ENCODE measurements at regions not wholly inside any gene's neighbourhood (a gene's known extent, or its start where the extent isn't known, plus 50 kb on each side); places are given as distances from the start of the nearest gene placed in this dataset.
"Not testable (repeated sequence)": the region's sequence is repeated elsewhere in the genome, so short reads cannot be mapped to it uniquely, and the experiment has no call there.

GRCh38 chr12:131487388-131488124 is 223.3 kb upstream of the SFSWAP start:
- no peak for DNase-seq (ENCODE audit: low spot score)

GRCh38 chr12:131489718-131490117 is 221.2 kb upstream of the SFSWAP start:
- DNase-seq (ENCODE audit: low spot score): no peak

- DNase-seq (ENCODE audit: low spot score): no peak
Observed at GRCh38 chr12:131491155-131491554, 219.7 kb upstream of the SFSWAP start.

GRCh38 chr12:131491916-131492490 is 218.9 kb upstream of the SFSWAP start:
- no peak for DNase-seq (ENCODE audit: low spot score)

GRCh38 chr12:131493068-131493826 is 217.6 kb upstream of the SFSWAP start:
- DNase-seq (ENCODE audit: low spot score): no peak

- DNase-seq (ENCODE audit: low spot score): no peak
Observed at GRCh38 chr12:131494216-131494615, 216.7 kb upstream of the SFSWAP start.

GRCh38 chr12:131494741-131495524 is 216.0 kb upstream of the SFSWAP start:
- no peak for DNase-seq (ENCODE audit: low spot score)

- DNase-seq (ENCODE audit: low spot score): no peak
Observed at GRCh38 chr12:131497966-131498365, 212.9 kb upstream of the SFSWAP start.

- DNase-seq (ENCODE audit: low spot score): no peak
Observed at GRCh38 chr12:131499160-131499863, 211.6 kb upstream of the SFSWAP start.

GRCh38 chr12:131499864-131500190 is 211.1 kb upstream of the SFSWAP start:
- DNase-seq (ENCODE audit: low spot score): no peak

- no peak for DNase-seq (ENCODE audit: low spot score)
Observed at GRCh38 chr12:131500564-131500963, 210.3 kb upstream of the SFSWAP start.

- no peak for DNase-seq (ENCODE audit: low spot score)
Observed at GRCh38 chr12:131505561-131505960, 205.3 kb upstream of the SFSWAP start.

- DNase-seq (ENCODE audit: low spot score): no peak
Observed at GRCh38 chr12:131506426-131506825, 204.5 kb upstream of the SFSWAP start.

GRCh38 chr12:131507094-131507493 is 203.8 kb upstream of the SFSWAP start:
- no peak for DNase-seq (ENCODE audit: low spot score)

GRCh38 chr12:131507881-131508280 is 203.0 kb upstream of the SFSWAP start:
- no peak for DNase-seq (ENCODE audit: low spot score)

- DNase-seq (ENCODE audit: low spot score): no peak
Observed at GRCh38 chr12:131509701-131510100, 201.2 kb upstream of the SFSWAP start.

- DNase-seq (ENCODE audit: low spot score): no peak
Observed at GRCh38 chr12:131510431-131510830, 200.5 kb upstream of the SFSWAP start.

GRCh38 chr12:131511391-131511802 is 199.5 kb upstream of the SFSWAP start:
- peak; percentile 74 for DNase-seq (ENCODE audit: low spot score)

GRCh38 chr12:131511803-131512561 is 198.9 kb upstream of the SFSWAP start:
- DNase-seq (ENCODE audit: low spot score): no peak

- DNase-seq (ENCODE audit: low spot score): no peak
Observed at GRCh38 chr12:131513606-131514005, 197.3 kb upstream of the SFSWAP start.

GRCh38 chr12:131520553-131520952 is 190.3 kb upstream of the SFSWAP start:
- DNase-seq (ENCODE audit: low spot score): not testable (repeated sequence)
